Fibroblast of villous mesenchyme (primary cell): ENCODE measurements at regions not wholly inside any gene's neighbourhood (a gene's known extent, or its start where the extent isn't known, plus 50 kb on each side); places are given as distances from the start of the nearest gene placed in this dataset.

Experiments
- DNase-seq: peaks from one replicate; pipeline ENCODE4 v3.0.0-alpha.2; 2010; ENCODE audit warnings: low read depth
- H3K4me3 ChIP-seq: 2 replicates; pipeline ENCODE4 v1.5.1; 2011; ENCODE audit warnings: low read depth, mild to moderate bottlenecking, low read length
- CTCF ChIP-seq: IDR thresholded peaks from 2 replicates; pipeline ENCODE4 v1.5.1; 2012; ENCODE audit warnings: low read depth, mild to moderate bottlenecking, low read length; ENCODE audit not compliant: insufficient read depth

GRCh38 chr2:5039241-5039975 lies 652.8 kb upstream of the SOX11 start:
- no peak for TF ChIP-seq CTCF
- no peak overlapping the region for H3K4me3 ChIP-seq
- DNase-seq: no peak

GRCh38 chr2:5040571-5040970 lies 651.6 kb upstream of the SOX11 start:
- TF ChIP-seq CTCF: no peak
- no peak overlapping the region for H3K4me3 ChIP-seq
- DNase-seq: no peak

- DNase-seq: no peak
- H3K4me3 ChIP-seq: no peak overlapping the region
- TF ChIP-seq CTCF: no peak
These were observed 650.7 kb upstream of the SOX11 start for GRCh38 chr2:5041501-5041900.

- no peak for TF ChIP-seq CTCF
- no peak overlapping the region for H3K4me3 ChIP-seq
- no peak for DNase-seq
These were observed 649.3 kb upstream of the SOX11 start for GRCh38 chr2:5042666-5043440.

- no peak for TF ChIP-seq CTCF
- no peak for DNase-seq
- H3K4me3 ChIP-seq: no peak overlapping the region
These were observed 640.9 kb upstream of the SOX11 start for GRCh38 chr2:5051300-5051699.

GRCh38 chr2:5052905-5053304 lies 639.3 kb upstream of the SOX11 start:
- no peak for DNase-seq
- no peak for TF ChIP-seq CTCF
- H3K4me3 ChIP-seq: no peak overlapping the region
